ENCODE measurements at regions not wholly inside any gene's neighbourhood (a gene's known extent, or its start where the extent isn't known, plus 50 kb on each side); places are given as distances from the start of the nearest gene placed in this dataset.

GRCh38 chr5:3736926-3737325 lies 141.3 kb downstream of the IRX1 start:
- no peak for DNase-seq

GRCh38 chr5:3738919-3739318 lies 143.3 kb downstream of the IRX1 start:
- DNase-seq, result no peak

GRCh38 chr5:3740546-3741373 lies 145.1 kb downstream of the IRX1 start:
- peak in 1 of 14 donors; percentile 4 for DNase-seq

GRCh38 chr5:3741374-3741770 lies 145.7 kb downstream of the IRX1 start:
- DNase-seq, result no peak

- no peak for DNase-seq
Observed at GRCh38 chr5:3742750-3743149, 147.1 kb downstream of the IRX1 start.

- DNase-seq, result no peak
Observed at GRCh38 chr5:3751846-3752245, 156.2 kb downstream of the IRX1 start.

- no peak for DNase-seq
Observed at GRCh38 chr5:3778000-3778550, 182.4 kb downstream of the IRX1 start.

GRCh38 chr5:3778945-3779344 lies 183.3 kb downstream of the IRX1 start:
- DNase-seq, result no peak

GRCh38 chr5:3780278-3780677 lies 184.6 kb downstream of the IRX1 start:
- DNase-seq, result no peak

GRCh38 chr5:3780907-3781306 lies 185.3 kb downstream of the IRX1 start:
- no peak for DNase-seq

- no peak for DNase-seq
Observed at GRCh38 chr5:3784854-3785253, 189.2 kb downstream of the IRX1 start.

GRCh38 chr5:3786165-3786564 lies 190.5 kb downstream of the IRX1 start:
- no peak for DNase-seq

- no peak for DNase-seq
Observed at GRCh38 chr5:3786891-3787430, 191.3 kb downstream of the IRX1 start.

GRCh38 chr5:3787604-3788003 lies 192.0 kb downstream of the IRX1 start:
- DNase-seq, result no peak

- DNase-seq, result no peak
Observed at GRCh38 chr5:3789519-3790193, 194.0 kb downstream of the IRX1 start.

- no peak for DNase-seq
Observed at GRCh38 chr5:3793162-3793561, 197.5 kb downstream of the IRX1 start.

GRCh38 chr5:3794611-3795010 lies 199.0 kb downstream of the IRX1 start:
- DNase-seq, result no peak

GRCh38 chr5:3796736-3797135 lies 201.1 kb downstream of the IRX1 start:
- DNase-seq, result no peak

- DNase-seq, result no peak
Observed at GRCh38 chr5:3801967-3802366, 206.3 kb downstream of the IRX1 start.

GRCh38 chr5:3809455-3809854 lies 213.8 kb downstream of the IRX1 start:
- DNase-seq, result no peak

GRCh38 chr5:3811116-3811515 lies 215.5 kb downstream of the IRX1 start:
- no peak for DNase-seq

- DNase-seq, result no peak
Observed at GRCh38 chr5:3818624-3819023, 223.0 kb downstream of the IRX1 start.
